ENCODE measurements at regions not wholly inside any gene's neighbourhood (a gene's known extent, or its start where the extent isn't known, plus 50 kb on each side); places are given as distances from the start of the nearest gene placed in this dataset.

DNA sequence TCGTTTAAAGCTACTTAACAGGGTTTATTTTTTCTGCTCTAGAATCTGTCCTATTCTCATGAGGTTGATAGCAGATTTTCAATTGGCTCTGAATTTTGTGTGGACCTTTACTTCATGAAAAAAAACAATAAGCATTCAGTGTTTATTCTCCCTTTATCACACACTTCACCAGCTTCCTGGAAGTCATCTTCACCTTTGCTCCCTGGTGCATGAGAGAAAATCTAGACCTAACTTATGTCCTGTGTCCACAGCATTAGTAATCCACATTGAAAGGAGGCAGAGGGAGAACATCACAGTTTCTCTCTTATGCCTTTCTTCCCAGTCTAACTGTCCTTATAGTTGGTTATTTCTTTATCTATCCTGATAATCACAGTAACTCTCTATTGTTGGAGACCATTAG lies 316.1 kb downstream of the PTH2R start:
- no peak for TF ChIP-seq EZH2 (IDR thresholded peaks at IDR 0.05)
- no peak for TF ChIP-seq POLR2AphosphoS5 (IDR thresholded peaks at IDR 0.05; ENCODE audit: borderline replicate concordance, low read depth, low read length)
